ENCODE measurements at regions not wholly inside any gene's neighbourhood (a gene's known extent, or its start where the extent isn't known, plus 50 kb on each side); places are given as distances from the start of the nearest gene placed in this dataset.

DNA sequence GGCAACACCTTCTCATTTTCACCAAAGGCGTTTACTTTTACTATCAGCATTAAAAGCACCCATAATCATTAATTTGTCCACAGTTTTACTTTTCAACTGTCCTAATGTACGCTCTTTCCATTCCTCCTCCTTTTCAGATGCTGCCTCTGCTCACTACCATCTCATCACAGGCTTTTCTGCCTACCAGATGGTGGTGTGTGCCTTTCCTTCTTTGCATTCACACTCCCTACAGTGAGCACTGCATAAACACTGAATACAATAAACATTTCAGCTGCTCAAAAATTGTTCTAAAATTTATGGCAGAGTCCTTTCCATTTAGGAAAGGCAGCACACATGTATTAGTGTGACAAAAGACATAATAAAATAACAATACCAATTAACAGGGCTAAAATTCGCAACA is 435.7 kb downstream of the GXYLT1 start:
- DNase-seq (ENCODE audit: low read depth), result no peak
- Histone ChIP-seq H3K9ac (ENCODE audit: low read length) (no peak overlapping the region), H3K9me3 (ENCODE audit: control insufficient read depth, low read length) (no peaks in the 10 kb centered on the region), H3K36me3 (ENCODE audit: control insufficient read depth, insufficient read depth, low read length, severe bottlenecking) (no peaks in the 10 kb centered on the region), H3K27me3 (replicated peaks; ENCODE audit: control insufficient read depth, insufficient read depth, low read length) (no peaks in the 10 kb centered on the region), H3K4me3 (ENCODE audit: low read length) (no peak overlapping the region), H3K4me1 (ENCODE audit: control insufficient read depth, insufficient read depth, low read length) (no peaks in the 10 kb centered on the region)

- no peaks in the 10 kb centered on the region for H3K27me3 ChIP-seq (replicated peaks; ENCODE audit: control insufficient read depth, insufficient read depth, low read length)
- no peaks in the 10 kb centered on the region for H3K4me1 ChIP-seq (ENCODE audit: control insufficient read depth, insufficient read depth, low read length)
- no peaks in the 10 kb centered on the region for H3K36me3 ChIP-seq (ENCODE audit: control insufficient read depth, insufficient read depth, low read length, severe bottlenecking)
- no peak for DNase-seq (ENCODE audit: low read depth)
- H3K9ac ChIP-seq (ENCODE audit: low read length), result no peak overlapping the region
- no peak overlapping the region for H3K4me3 ChIP-seq (ENCODE audit: low read length)
- H3K9me3 ChIP-seq (ENCODE audit: control insufficient read depth, low read length), result no peaks in the 10 kb centered on the region
Measured at GRCh38 chr12:41706376-41706775, 438.3 kb downstream of the GXYLT1 start.

DNA sequence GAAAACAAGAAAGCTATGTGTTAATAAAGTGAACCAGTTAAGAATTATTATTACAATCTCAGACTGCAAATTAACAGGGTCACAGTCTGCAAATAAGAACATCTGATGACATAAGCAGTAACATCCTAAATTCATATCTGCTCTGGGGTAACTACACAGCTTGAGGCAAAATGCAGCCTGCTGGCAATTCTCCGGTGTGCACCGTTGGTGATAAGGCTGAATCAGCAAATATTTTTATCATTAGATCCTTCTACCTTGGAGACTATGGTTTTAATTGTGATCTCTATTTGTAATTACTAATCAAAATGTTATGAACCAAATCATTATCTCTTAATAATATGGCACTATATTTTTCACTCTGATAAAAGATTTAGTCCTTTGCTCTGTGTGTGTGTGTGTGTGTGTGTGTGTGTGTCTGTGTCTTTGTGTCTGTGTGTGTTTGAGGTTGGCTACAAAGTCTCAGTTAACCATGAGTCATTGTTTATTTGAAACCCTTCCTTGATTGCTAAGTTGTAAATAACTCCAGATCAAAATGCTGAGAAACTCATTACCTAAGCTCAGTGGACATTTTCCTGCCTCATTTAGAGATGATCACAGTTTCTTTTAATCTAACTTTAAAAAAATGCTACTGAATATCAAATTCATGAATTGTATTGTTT is 442.6 kb downstream of the GXYLT1 start:
- Histone ChIP-seq H3K36me3 (ENCODE audit: control insufficient read depth, insufficient read depth, low read length, severe bottlenecking) (no peaks in the 10 kb centered on the region), H3K4me1 (ENCODE audit: control insufficient read depth, insufficient read depth, low read length) (no peaks in the 10 kb centered on the region), H3K4me3 (ENCODE audit: low read length) (no peak overlapping the region), H3K9ac (ENCODE audit: low read length) (no peak overlapping the region), H3K9me3 (ENCODE audit: control insufficient read depth, low read length) (no peaks in the 10 kb centered on the region), H3K27me3 (replicated peaks; ENCODE audit: control insufficient read depth, insufficient read depth, low read length) (no peaks in the 10 kb centered on the region)
- no peak for DNase-seq (ENCODE audit: low read depth)

GRCh38 chr12:41700940-41701339 is 443.7 kb downstream of the GXYLT1 start:
- Histone ChIP-seq H3K9me3 (ENCODE audit: control insufficient read depth, low read length) (no peaks in the 10 kb centered on the region), H3K36me3 (ENCODE audit: control insufficient read depth, insufficient read depth, low read length, severe bottlenecking) (no peaks in the 10 kb centered on the region), H3K4me1 (ENCODE audit: control insufficient read depth, insufficient read depth, low read length) (no peaks in the 10 kb centered on the region), H3K27me3 (replicated peaks; ENCODE audit: control insufficient read depth, insufficient read depth, low read length) (no peaks in the 10 kb centered on the region), H3K4me3 (ENCODE audit: low read length) (no peak overlapping the region), H3K9ac (ENCODE audit: low read length) (no peak overlapping the region)
- no peak for DNase-seq (ENCODE audit: low read depth)

GRCh38 chr12:41699658-41700057 is 445.0 kb downstream of the GXYLT1 start:
- Histone ChIP-seq H3K9me3 (ENCODE audit: control insufficient read depth, low read length) (no peaks in the 10 kb centered on the region), H3K9ac (ENCODE audit: low read length) (no peak overlapping the region), H3K27me3 (replicated peaks; ENCODE audit: control insufficient read depth, insufficient read depth, low read length) (no peaks in the 10 kb centered on the region), H3K36me3 (ENCODE audit: control insufficient read depth, insufficient read depth, low read length, severe bottlenecking) (no peaks in the 10 kb centered on the region), H3K4me3 (ENCODE audit: low read length) (no peak overlapping the region), H3K4me1 (ENCODE audit: control insufficient read depth, insufficient read depth, low read length) (no peaks in the 10 kb centered on the region)
- no peak for DNase-seq (ENCODE audit: low read depth)

DNA sequence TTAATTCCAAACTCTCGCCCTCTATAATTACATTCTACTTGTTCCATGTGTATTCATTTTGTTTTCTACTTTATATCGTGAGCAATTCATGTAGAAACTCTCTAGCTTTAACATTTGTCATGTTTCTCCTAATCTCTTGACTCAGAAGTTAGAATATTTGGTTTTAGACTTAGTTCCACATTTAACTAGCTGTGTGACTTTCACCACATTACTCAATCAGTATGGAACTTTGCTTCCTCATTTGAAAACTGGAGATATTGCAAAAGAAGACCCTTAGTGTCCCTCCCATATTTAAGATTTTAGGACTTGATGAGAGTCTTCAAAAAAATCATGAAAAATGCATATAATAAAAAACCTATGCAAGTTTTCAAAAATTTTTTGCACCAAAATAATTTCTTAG is 447.5 kb downstream of the GXYLT1 start:
- Histone ChIP-seq H3K36me3 (ENCODE audit: control insufficient read depth, insufficient read depth, low read length, severe bottlenecking) (no peaks in the 10 kb centered on the region), H3K9ac (ENCODE audit: low read length) (no peak overlapping the region), H3K4me3 (ENCODE audit: low read length) (no peak overlapping the region), H3K4me1 (ENCODE audit: control insufficient read depth, insufficient read depth, low read length) (no peaks in the 10 kb centered on the region), H3K9me3 (ENCODE audit: control insufficient read depth, low read length) (no peaks in the 10 kb centered on the region), H3K27me3 (replicated peaks; ENCODE audit: control insufficient read depth, insufficient read depth, low read length) (no peaks in the 10 kb centered on the region)
- DNase-seq (ENCODE audit: low read depth), result no peak

DNA sequence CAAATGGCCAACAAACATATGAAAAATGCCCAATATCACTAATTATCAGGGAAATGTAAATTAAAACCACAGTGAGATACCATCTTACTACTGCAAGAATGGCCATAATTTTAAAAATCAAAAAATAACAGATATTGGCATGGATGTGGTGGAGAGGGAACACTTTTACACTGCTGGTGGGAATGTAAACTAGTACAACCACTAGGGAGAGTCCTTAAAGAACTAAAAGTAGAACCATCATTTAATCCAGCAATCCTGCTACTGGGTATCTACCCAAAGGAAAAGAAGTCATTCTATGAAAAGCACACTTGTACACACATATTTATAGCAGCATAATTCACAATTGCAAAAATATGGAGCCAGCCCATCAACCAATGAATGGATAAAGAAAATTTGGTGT is 459.7 kb downstream of the GXYLT1 start:
- Histone ChIP-seq H3K9me3 (ENCODE audit: control insufficient read depth, low read length) (no peaks in the 10 kb centered on the region), H3K9ac (ENCODE audit: low read length) (no peak overlapping the region), H3K4me3 (ENCODE audit: low read length) (no peak overlapping the region), H3K36me3 (ENCODE audit: control insufficient read depth, insufficient read depth, low read length, severe bottlenecking) (no peaks in the 10 kb centered on the region), H3K4me1 (ENCODE audit: control insufficient read depth, insufficient read depth, low read length) (no peaks in the 10 kb centered on the region), H3K27me3 (replicated peaks; ENCODE audit: control insufficient read depth, insufficient read depth, low read length) (no peaks in the 10 kb centered on the region)
- peak; percentile 43 for DNase-seq (ENCODE audit: low read depth)

- H3K4me1 ChIP-seq (ENCODE audit: control insufficient read depth, insufficient read depth, low read length), result no peaks in the 10 kb centered on the region
- H3K36me3 ChIP-seq (ENCODE audit: control insufficient read depth, insufficient read depth, low read length, severe bottlenecking), result no peaks in the 10 kb centered on the region
- H3K27me3 ChIP-seq (replicated peaks; ENCODE audit: control insufficient read depth, insufficient read depth, low read length), result no peaks in the 10 kb centered on the region
- no peak overlapping the region for H3K9ac ChIP-seq (ENCODE audit: low read length)
- no peak overlapping the region for H3K4me3 ChIP-seq (ENCODE audit: low read length)
- no peak for DNase-seq (ENCODE audit: low read depth)
- no peaks in the 10 kb centered on the region for H3K9me3 ChIP-seq (ENCODE audit: control insufficient read depth, low read length)
Measured at GRCh38 chr12:41683513-41684240, 461.0 kb downstream of the GXYLT1 start.

DNA sequence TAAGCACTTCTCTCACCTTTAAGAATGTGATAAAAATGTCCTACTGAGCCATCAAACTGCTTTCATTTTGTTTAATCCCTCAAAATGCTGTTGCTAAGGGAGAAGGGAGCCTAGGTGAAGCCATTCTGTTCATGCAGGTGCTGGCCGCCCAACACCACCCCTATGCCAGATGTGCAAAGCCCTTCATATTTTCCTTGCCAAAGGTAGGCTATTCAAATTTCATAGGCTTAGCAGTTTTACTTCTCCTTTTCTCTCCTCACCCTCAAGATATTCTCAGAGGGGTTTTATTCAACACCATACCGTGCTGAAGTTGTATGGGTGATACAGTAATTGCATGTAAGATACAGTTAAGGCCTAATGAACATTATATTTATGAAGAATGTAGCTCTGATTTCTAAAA is 461.7 kb downstream of the GXYLT1 start:
- no peaks in the 10 kb centered on the region for H3K27me3 ChIP-seq (replicated peaks; ENCODE audit: control insufficient read depth, insufficient read depth, low read length)

DNA sequence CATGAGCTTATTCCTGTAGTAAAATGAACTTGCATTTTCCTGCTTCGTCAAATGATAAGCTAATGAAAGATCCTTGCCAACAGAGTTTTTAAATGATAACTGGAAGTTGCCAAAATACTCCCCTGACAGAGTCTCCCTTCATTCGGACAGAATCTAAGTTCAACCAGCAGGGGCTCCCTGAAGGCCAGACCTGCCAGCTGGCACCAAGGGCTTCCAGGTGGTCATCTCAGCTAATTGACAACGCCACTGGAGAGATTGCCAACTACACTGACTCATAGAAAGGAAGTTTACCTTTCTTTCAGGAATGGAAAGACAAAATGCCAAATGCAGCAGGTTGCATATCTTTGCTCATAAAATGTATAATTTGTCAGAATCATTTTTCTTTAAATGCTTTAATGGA is 462.8 kb downstream of the GXYLT1 start:
- H3K9me3 ChIP-seq (ENCODE audit: control insufficient read depth, low read length), result no peaks in the 10 kb centered on the region
- no peaks in the 10 kb centered on the region for H3K4me1 ChIP-seq (ENCODE audit: control insufficient read depth, insufficient read depth, low read length)
- no peaks in the 10 kb centered on the region for H3K27me3 ChIP-seq (replicated peaks; ENCODE audit: control insufficient read depth, insufficient read depth, low read length)
- H3K9ac ChIP-seq (ENCODE audit: low read length), result no peak overlapping the region
- DNase-seq (ENCODE audit: low read depth), result no peak
- no peaks in the 10 kb centered on the region for H3K36me3 ChIP-seq (ENCODE audit: control insufficient read depth, insufficient read depth, low read length, severe bottlenecking)
- no peak overlapping the region for H3K4me3 ChIP-seq (ENCODE audit: low read length)

More for the DNA sequence above, 461.7 kb downstream of the GXYLT1 start:
- H3K36me3 ChIP-seq (ENCODE audit: control insufficient read depth, insufficient read depth, low read length, severe bottlenecking), result no peaks in the 10 kb centered on the region
- no peak overlapping the region for H3K9ac ChIP-seq (ENCODE audit: low read length)
- no peaks in the 10 kb centered on the region for H3K9me3 ChIP-seq (ENCODE audit: control insufficient read depth, low read length)
- no peak for DNase-seq (ENCODE audit: low read depth)
- H3K4me3 ChIP-seq (ENCODE audit: low read length), result no peak overlapping the region
- no peaks in the 10 kb centered on the region for H3K4me1 ChIP-seq (ENCODE audit: control insufficient read depth, insufficient read depth, low read length)

- no peaks in the 10 kb centered on the region for H3K4me1 ChIP-seq (ENCODE audit: control insufficient read depth, insufficient read depth, low read length)
- no peak overlapping the region for H3K9ac ChIP-seq (ENCODE audit: low read length)
- H3K4me3 ChIP-seq (ENCODE audit: low read length), result no peak overlapping the region
- H3K9me3 ChIP-seq (ENCODE audit: control insufficient read depth, low read length), result no peaks in the 10 kb centered on the region
- no peaks in the 10 kb centered on the region for H3K27me3 ChIP-seq (replicated peaks; ENCODE audit: control insufficient read depth, insufficient read depth, low read length)
- no peaks in the 10 kb centered on the region for H3K36me3 ChIP-seq (ENCODE audit: control insufficient read depth, insufficient read depth, low read length, severe bottlenecking)
- no peak for DNase-seq (ENCODE audit: low read depth)
Measured at GRCh38 chr12:41680155-41680554, 464.5 kb downstream of the GXYLT1 start.

All from adipocyte (in vitro differentiated cells).